ENCODE measurements at regions not wholly inside any gene's neighbourhood (a gene's known extent, or its start where the extent isn't known, plus 50 kb on each side); places are given as distances from the start of the nearest gene placed in this dataset.

GRCh38 chr13:84684048-84684662, 801.9 kb upstream of the SLITRK1 start:
- TF ChIP-seq POLR2A (IDR thresholded peaks at IDR 0.05) (no peak), CTCF (IDR thresholded peaks at IDR 0.05) (no peak)
